ENCODE measurements at regions not wholly inside any gene's neighbourhood (a gene's known extent, or its start where the extent isn't known, plus 50 kb on each side); places are given as distances from the start of the nearest gene placed in this dataset.

- Mint-ChIP-seq H3K27ac (no peak overlapping the region), H3K4me3 (no peak overlapping the region), H3K36me3 (no peaks in the 10 kb centered on the region), H3K9me3 (peaks cover 13% of the 10 kb centered on the region), H3K4me1 (no peaks in the 10 kb centered on the region)
- DNase-seq (ENCODE audit: low spot score in 2 of 2) (no peak), ATAC-seq (no peak)
Measured at GRCh38 chr4:188826393-188826792, 687.2 kb downstream of the TRIML1 start.

- Mint-ChIP-seq H3K9me3 (peaks cover 17% of the 10 kb centered on the region), H3K4me1 (no peaks in the 10 kb centered on the region), H3K4me3 (no peak overlapping the region), H3K27ac (no peak overlapping the region), H3K36me3 (no peaks in the 10 kb centered on the region)
- DNase-seq (ENCODE audit: low spot score in 2 of 2) (no peak), ATAC-seq (no peak)
Measured at GRCh38 chr4:188839704-188840103, 700.5 kb downstream of the TRIML1 start.

- H3K27ac Mint-ChIP-seq: no peak overlapping the region
- peaks cover 27% of the 10 kb centered on the region for H3K9me3 Mint-ChIP-seq
- ATAC-seq: no peak
- H3K4me1 Mint-ChIP-seq: no peaks in the 10 kb centered on the region
- no peak overlapping the region for H3K4me3 Mint-ChIP-seq
- H3K36me3 Mint-ChIP-seq: no peaks in the 10 kb centered on the region
- DNase-seq (ENCODE audit: low spot score in 2 of 2): no peak
Measured at GRCh38 chr4:188841523-188841922, 702.3 kb downstream of the TRIML1 start.

DNA sequence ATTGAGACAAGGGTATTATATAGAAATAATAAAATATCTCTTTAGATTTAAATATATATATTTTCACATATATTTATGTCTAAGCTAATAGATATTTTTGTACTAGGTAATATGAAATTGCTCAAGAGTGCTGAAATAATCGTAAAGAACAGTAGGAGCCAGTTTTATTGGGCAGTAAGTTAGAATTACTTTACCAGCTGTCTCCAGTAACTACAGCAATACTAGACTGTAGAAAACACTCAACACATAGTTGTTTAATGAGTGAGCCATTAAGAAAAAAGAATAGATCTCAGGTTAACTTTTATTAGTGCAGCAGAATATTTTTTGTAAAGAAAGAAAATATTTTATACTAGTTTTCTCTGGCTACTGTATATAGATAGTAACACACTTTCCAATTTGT lies 715.2 kb downstream of the TRIML1 start:
- no peak overlapping the region for H3K4me3 Mint-ChIP-seq
- no peak overlapping the region for H3K27ac Mint-ChIP-seq
- DNase-seq (ENCODE audit: low spot score in 2 of 2) (no peak), ATAC-seq (no peak)
- peaks cover 18% of the 10 kb centered on the region for H3K9me3 Mint-ChIP-seq
- no peaks in the 10 kb centered on the region for H3K36me3 Mint-ChIP-seq
- no peaks in the 10 kb centered on the region for H3K4me1 Mint-ChIP-seq

DNA sequence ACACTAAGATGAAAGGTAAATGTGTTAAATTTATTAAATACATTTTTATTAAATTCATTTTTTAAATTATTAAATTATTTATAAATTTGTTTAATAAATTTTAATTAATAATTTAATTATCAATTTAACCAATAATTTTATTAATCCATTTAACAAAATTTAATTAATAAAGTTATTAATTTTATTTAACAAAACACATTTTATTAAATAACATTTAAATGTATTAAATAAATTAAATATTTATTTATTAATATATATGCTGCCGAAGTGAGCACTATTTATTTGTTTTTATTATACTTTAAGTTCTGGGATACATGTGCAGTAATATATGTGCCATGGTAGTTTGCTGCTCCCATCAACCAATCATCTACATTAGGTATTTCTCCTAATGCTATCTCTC lies 719.5 kb downstream of the TRIML1 start:
- DNase-seq (ENCODE audit: low spot score in 2 of 2) (no peak), ATAC-seq (no peak)
- H3K9me3 Mint-ChIP-seq: peaks cover 9% of the 10 kb centered on the region
- no peaks in the 10 kb centered on the region for H3K4me1 Mint-ChIP-seq
- no peaks in the 10 kb centered on the region for H3K36me3 Mint-ChIP-seq
- H3K27ac Mint-ChIP-seq: no peak overlapping the region
- no peak overlapping the region for H3K4me3 Mint-ChIP-seq

- ATAC-seq (no peak), DNase-seq (ENCODE audit: low spot score in 2 of 2) (no peak)
- H3K4me1 Mint-ChIP-seq: no peaks in the 10 kb centered on the region
- H3K27ac Mint-ChIP-seq: no peak overlapping the region
- H3K9me3 Mint-ChIP-seq: peaks cover 23% of the 10 kb centered on the region
- H3K4me3 Mint-ChIP-seq: no peak overlapping the region
- H3K36me3 Mint-ChIP-seq: no peaks in the 10 kb centered on the region
Measured at GRCh38 chr4:188864741-188865140, 725.5 kb downstream of the TRIML1 start.

GRCh38 chr4:188867796-188868195 lies 728.6 kb downstream of the TRIML1 start:
- Mint-ChIP-seq H3K9me3 (peaks cover 32% of the 10 kb centered on the region), H3K4me3 (no peak overlapping the region), H3K4me1 (no peaks in the 10 kb centered on the region), H3K36me3 (no peaks in the 10 kb centered on the region), H3K27ac (no peak overlapping the region)
- ATAC-seq (no peak), DNase-seq (ENCODE audit: low spot score in 2 of 2) (no peak)

- DNase-seq (ENCODE audit: low spot score in 2 of 2) (no peak), ATAC-seq (no peak)
- Mint-ChIP-seq H3K4me1 (no peaks in the 10 kb centered on the region), H3K27ac (no peak overlapping the region), H3K36me3 (no peaks in the 10 kb centered on the region), H3K9me3 (peaks cover 22% of the 10 kb centered on the region), H3K4me3 (no peak overlapping the region)
Measured at GRCh38 chr4:188869581-188869980, 730.3 kb downstream of the TRIML1 start.

DNA sequence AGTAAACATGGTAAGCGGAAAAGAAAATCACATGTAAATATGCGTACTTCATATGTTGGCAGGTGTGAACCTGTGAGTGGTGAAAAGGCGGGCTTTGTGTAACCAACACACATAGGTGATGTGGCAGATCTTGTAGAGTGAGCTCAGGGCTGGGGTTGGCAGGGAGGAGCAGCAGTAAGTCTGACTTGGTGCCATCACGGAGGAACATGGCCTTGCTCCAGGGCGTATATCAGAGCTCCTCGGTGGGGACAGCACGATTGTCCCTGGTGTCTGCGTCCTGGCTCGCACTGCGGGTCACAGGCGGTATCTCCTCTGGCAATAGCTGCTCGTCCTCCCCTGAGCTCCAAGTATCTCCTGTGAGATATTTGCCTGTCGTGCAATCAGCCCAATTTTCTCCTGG lies 733.6 kb downstream of the TRIML1 start:
- no peak overlapping the region for H3K4me3 Mint-ChIP-seq
- H3K4me1 Mint-ChIP-seq: no peaks in the 10 kb centered on the region
- H3K9me3 Mint-ChIP-seq: peaks cover 18% of the 10 kb centered on the region
- H3K36me3 Mint-ChIP-seq: no peaks in the 10 kb centered on the region
- DNase-seq (ENCODE audit: low spot score in 2 of 2): no peak
- no peak overlapping the region for H3K27ac Mint-ChIP-seq
- ATAC-seq: no peak

- no peak for ATAC-seq
- Mint-ChIP-seq H3K4me3 (no peak overlapping the region), H3K27ac (no peak overlapping the region), H3K9me3 (peaks cover 7% of the 10 kb centered on the region), H3K4me1 (no peaks in the 10 kb centered on the region), H3K36me3 (no peaks in the 10 kb centered on the region)
- DNase-seq (ENCODE audit: low spot score in 2 of 2): no peak
Measured at GRCh38 chr4:188876881-188877280, 737.6 kb downstream of the TRIML1 start.

GRCh38 chr4:188879598-188879997 lies 740.4 kb downstream of the TRIML1 start:
- H3K36me3 Mint-ChIP-seq: no peaks in the 10 kb centered on the region
- DNase-seq (ENCODE audit: low spot score in 2 of 2) (no peak), ATAC-seq (no peak)
- no peak overlapping the region for H3K27ac Mint-ChIP-seq
- H3K4me1 Mint-ChIP-seq: no peaks in the 10 kb centered on the region
- H3K4me3 Mint-ChIP-seq: no peak overlapping the region
- peaks cover 8% of the 10 kb centered on the region for H3K9me3 Mint-ChIP-seq

DNA sequence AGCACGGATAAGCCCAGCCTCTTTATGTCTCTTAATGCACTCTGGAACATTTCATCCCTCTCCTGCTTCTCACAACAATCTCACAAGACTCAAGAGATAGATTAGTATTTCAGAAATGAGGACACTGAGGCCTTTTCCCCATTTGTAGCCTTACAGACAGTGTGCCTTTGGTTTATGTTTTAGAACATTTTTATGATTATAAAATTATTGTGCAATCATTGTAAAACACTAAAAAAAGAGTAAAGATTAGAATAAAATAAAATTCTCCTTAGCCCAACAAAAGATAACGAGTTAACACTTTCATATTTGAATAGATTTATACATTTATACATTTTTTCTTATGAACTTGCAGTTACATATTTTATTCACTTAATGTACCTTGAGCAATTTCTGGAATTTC lies 748.7 kb downstream of the TRIML1 start:
- Mint-ChIP-seq H3K36me3 (no peaks in the 10 kb centered on the region), H3K4me1 (no peaks in the 10 kb centered on the region), H3K27ac (no peak overlapping the region), H3K9me3 (peaks cover 10% of the 10 kb centered on the region), H3K4me3 (no peak overlapping the region)
- ATAC-seq (no peak), DNase-seq (ENCODE audit: low spot score in 2 of 2) (no peak)

DNA sequence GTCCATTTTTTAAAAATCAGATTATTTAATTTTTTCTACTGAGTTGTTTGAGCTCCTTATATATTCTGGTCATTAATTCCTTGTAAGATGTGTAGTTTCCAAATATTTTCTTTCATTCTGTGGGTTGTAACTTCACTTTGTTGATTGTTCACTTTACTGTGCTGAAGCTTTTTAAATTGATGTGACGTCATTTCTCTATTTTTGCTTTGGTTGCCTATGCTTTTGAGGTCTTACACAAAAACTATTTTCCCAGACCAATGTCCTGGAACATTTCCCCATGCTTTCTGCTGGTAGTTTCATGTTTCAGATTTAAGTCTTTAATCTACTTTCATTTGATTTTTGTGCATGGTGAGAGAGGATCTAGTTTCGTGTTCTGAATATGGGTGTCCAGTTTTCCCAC lies 753.6 kb downstream of the TRIML1 start:
- H3K4me1 Mint-ChIP-seq: no peaks in the 10 kb centered on the region
- H3K4me3 Mint-ChIP-seq: no peak overlapping the region
- no peak for ATAC-seq
- DNase-seq (ENCODE audit: low spot score in 2 of 2): no peak
- peaks cover 15% of the 10 kb centered on the region for H3K9me3 Mint-ChIP-seq
- no peaks in the 10 kb centered on the region for H3K36me3 Mint-ChIP-seq
- no peak overlapping the region for H3K27ac Mint-ChIP-seq

GRCh38 chr4:188903986-188904385 lies 764.7 kb downstream of the TRIML1 start:
- H3K9me3 Mint-ChIP-seq: peaks cover 16% of the 10 kb centered on the region
- H3K27ac Mint-ChIP-seq: no peak overlapping the region
- no peaks in the 10 kb centered on the region for H3K4me1 Mint-ChIP-seq
- H3K36me3 Mint-ChIP-seq: no peaks in the 10 kb centered on the region
- no peak for DNase-seq (ENCODE audit: low spot score in 2 of 2)
- no peak overlapping the region for H3K4me3 Mint-ChIP-seq
- ATAC-seq: no peak

DNA sequence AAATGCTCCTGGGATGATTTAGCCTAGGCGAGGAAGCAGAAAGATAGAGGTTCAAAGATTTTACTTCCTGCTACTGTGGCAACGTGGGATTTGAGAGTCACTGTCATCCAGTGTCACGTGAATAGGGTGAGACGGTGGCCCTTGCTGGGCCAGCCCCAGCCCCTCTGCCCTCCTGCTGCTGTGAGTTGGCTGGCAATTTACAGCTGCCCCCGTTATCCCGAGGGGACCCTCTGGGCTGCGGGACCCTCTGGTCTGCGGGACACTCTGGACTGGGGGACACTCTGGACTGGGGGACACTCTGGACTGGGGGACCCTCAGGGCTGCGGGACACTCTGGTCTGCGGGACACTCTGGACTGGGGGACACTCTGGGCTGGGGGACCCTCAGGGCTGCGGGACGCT lies 765.4 kb downstream of the TRIML1 start:
- H3K36me3 Mint-ChIP-seq: no peaks in the 10 kb centered on the region
- no peaks in the 10 kb centered on the region for H3K4me1 Mint-ChIP-seq
- peaks cover 16% of the 10 kb centered on the region for H3K9me3 Mint-ChIP-seq
- DNase-seq (ENCODE audit: low spot score in 2 of 2): no peak
- no peak overlapping the region for H3K27ac Mint-ChIP-seq
- H3K4me3 Mint-ChIP-seq: no peak overlapping the region
- ATAC-seq: no peak

- H3K4me3 Mint-ChIP-seq: no peak overlapping the region
- H3K27ac Mint-ChIP-seq: no peak overlapping the region
- no peaks in the 10 kb centered on the region for H3K4me1 Mint-ChIP-seq
- H3K36me3 Mint-ChIP-seq: no peaks in the 10 kb centered on the region
- ATAC-seq: no peak
- no peak for DNase-seq (ENCODE audit: low spot score in 2 of 2)
- peaks cover 14% of the 10 kb centered on the region for H3K9me3 Mint-ChIP-seq
Measured at GRCh38 chr4:188905248-188905647, 766.0 kb downstream of the TRIML1 start.

- H3K36me3 Mint-ChIP-seq: no peaks in the 10 kb centered on the region
Measured at GRCh38 chr4:188911199-188911598, 772.0 kb downstream of the TRIML1 start.

More at GRCh38 chr4:188911199-188911598, 772.0 kb downstream of the TRIML1 start:
- DNase-seq (ENCODE audit: low spot score in 2 of 2) (no peak), ATAC-seq (no peak)
- Mint-ChIP-seq H3K4me3 (no peak overlapping the region), H3K4me1 (no peaks in the 10 kb centered on the region), H3K27ac (no peak overlapping the region), H3K9me3 (peaks cover 8% of the 10 kb centered on the region)

All from stimulated activated effector memory CD8-positive, alpha-beta T cell treated with anti-CD3 and anti-CD28 coated beads, Interleukin-12 subunit alpha, Interleukin-12 subunit beta, amount 100 ng/mL, for 72 hours (primary cell).